ENCODE measurements at regions not wholly inside any gene's neighbourhood (a gene's known extent, or its start where the extent isn't known, plus 50 kb on each side); places are given as distances from the start of the nearest gene placed in this dataset.
"Not testable (repeated sequence)": the region's sequence is repeated elsewhere in the genome, so short reads cannot be mapped to it uniquely, and the experiment has no call there.

GRCh38 chr1:58220836-58221472 is 325.6 kb downstream of the OMA1 start:
- TF ChIP-seq, protein P1, sequence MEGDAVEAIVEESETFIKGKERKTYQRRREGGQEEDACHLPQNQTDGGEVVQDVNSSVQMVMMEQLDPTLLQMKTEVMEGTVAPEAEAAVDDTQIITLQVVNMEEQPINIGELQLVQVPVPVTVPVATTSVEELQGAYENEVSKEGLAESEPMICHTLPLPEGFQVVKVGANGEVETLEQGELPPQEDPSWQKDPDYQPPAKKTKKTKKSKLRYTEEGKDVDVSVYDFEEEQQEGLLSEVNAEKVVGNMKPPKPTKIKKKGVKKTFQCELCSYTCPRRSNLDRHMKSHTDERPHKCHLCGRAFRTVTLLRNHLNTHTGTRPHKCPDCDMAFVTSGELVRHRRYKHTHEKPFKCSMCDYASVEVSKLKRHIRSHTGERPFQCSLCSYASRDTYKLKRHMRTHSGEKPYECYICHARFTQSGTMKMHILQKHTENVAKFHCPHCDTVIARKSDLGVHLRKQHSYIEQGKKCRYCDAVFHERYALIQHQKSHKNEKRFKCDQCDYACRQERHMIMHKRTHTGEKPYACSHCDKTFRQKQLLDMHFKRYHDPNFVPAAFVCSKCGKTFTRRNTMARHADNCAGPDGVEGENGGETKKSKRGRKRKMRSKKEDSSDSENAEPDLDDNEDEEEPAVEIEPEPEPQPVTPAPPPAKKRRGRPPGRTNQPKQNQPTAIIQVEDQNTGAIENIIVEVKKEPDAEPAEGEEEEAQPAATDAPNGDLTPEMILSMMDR (IDR thresholded peaks at IDR 0.05; ENCODE audit: control insufficient read depth, extremely low read depth, insufficient read depth) = no peak
- no peak for DNase-seq (ENCODE audit: low read depth)
- H3K4me3 ChIP-seq (ENCODE audit: low read depth, low read length) = no peak overlapping the region

- not testable (repeated sequence) for H3K4me3 ChIP-seq (ENCODE audit: low read depth, low read length); DNase-seq (ENCODE audit: low read depth)
These were observed 330.4 kb downstream of the OMA1 start for GRCh38 chr1:58216169-58216568.

GRCh38 chr1:58214674-58215073 is 331.9 kb downstream of the OMA1 start:
- no peak for DNase-seq (ENCODE audit: low read depth)
- TF ChIP-seq, protein P1 (IDR thresholded peaks at IDR 0.05; ENCODE audit: control insufficient read depth, extremely low read depth, insufficient read depth) = no peak
- no peak overlapping the region for H3K4me3 ChIP-seq (ENCODE audit: low read depth, low read length)

- H3K4me3 ChIP-seq (ENCODE audit: low read depth, low read length) = no peak overlapping the region
- DNase-seq (ENCODE audit: low read depth) = no peak
- TF ChIP-seq, protein P1 (IDR thresholded peaks at IDR 0.05; ENCODE audit: control insufficient read depth, extremely low read depth, insufficient read depth) = no peak
These were observed 334.7 kb downstream of the OMA1 start for GRCh38 chr1:58211869-58212268.

DNA sequence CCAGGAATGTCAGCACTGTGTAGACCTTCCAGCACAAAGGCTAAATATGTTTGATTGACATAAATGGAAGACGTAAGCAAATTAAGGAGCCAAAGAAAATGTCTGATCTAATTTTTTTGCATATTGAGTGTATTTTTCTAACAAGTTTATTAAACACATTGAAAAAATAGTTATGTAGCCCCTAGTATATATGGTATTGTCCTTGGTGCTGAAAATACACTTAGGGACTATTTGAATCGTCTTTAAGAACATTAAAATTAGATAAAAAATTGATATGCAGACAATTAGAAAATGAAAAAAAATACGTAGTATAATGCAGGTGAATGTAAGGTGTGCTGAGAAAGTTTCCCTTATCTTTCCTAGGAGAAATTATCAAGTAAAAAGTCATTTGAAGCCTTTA is 337.0 kb downstream of the OMA1 start:
- TF ChIP-seq, protein P1 (IDR thresholded peaks at IDR 0.05; ENCODE audit: control insufficient read depth, extremely low read depth, insufficient read depth) = no peak
- no peak overlapping the region for H3K4me3 ChIP-seq (ENCODE audit: low read depth, low read length)
- no peak for DNase-seq (ENCODE audit: low read depth)

DNA sequence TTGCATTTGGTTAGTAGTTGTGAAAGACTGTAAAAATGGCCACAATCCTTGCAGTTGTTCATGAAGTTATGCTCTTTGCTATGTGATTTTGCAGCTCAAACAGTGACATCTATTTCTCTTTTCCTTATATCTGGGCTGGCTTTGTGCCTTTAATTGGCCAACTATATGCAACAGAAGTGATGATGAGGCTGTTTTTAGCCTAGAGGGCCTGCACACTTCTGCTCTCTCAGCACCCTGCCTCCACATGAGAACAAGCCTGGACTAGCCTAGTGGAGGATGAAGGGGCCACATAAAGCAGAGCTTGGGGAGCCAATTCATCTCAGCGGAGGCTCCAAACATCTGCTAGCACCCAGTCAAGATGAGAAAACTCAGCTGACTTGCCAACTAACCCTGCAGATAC is 339.8 kb downstream of the OMA1 start:
- TF ChIP-seq, protein P1 (IDR thresholded peaks at IDR 0.05; ENCODE audit: control insufficient read depth, extremely low read depth, insufficient read depth) = no peak
- DNase-seq (ENCODE audit: low read depth) = no peak

GRCh38 chr1:58204284-58204683 is 342.2 kb downstream of the OMA1 start:
- TF ChIP-seq, protein P1 (IDR thresholded peaks at IDR 0.05; ENCODE audit: control insufficient read depth, extremely low read depth, insufficient read depth) = 0 out of 2 replicates have a peak, but pooled peaks have one; percentile 12
- no peak for DNase-seq (ENCODE audit: low read depth)
- H3K4me3 ChIP-seq (ENCODE audit: low read depth, low read length) = no peak overlapping the region

More for the DNA sequence above, 339.8 kb downstream of the OMA1 start:
- no peak overlapping the region for H3K4me3 ChIP-seq (ENCODE audit: low read depth, low read length)

All from LNCaP clone FGC (cell line).